H1 (cell line): ENCODE measurements at regions not wholly inside any gene's neighbourhood (a gene's known extent, or its start where the extent isn't known, plus 50 kb on each side); places are given as distances from the start of the nearest gene placed in this dataset.

Experiments
- ATF2 ChIP-seq: IDR thresholded peaks from 2 replicates; pipeline ENCODE4 v1.6.1; 2012; ENCODE audit warnings: low read length, inconsistent platforms
- CBX8 ChIP-seq: fragments of 300-800, 300-1000 bp; sonication (generic); IDR thresholded peaks from 2 replicates; pipeline ENCODE4 v1.7.1; 2016; ENCODE audit warnings: low read depth, low read length, borderline replicate concordance
- CTCF ChIP-seq, 3 experiments: IDR thresholded peaks; 1 replicate in 2 of 3; 2 replicates in 1 of 3; pipeline versions ENCODE4 v1.5.1 to v1.6.1; 2011; ENCODE audit warnings: low read length in 3 of 3, mild to moderate bottlenecking in 3 of 3, inconsistent platforms in 2 of 3, low read depth in 1 of 3, moderate library complexity in 1 of 3; ENCODE audit not compliant: insufficient read depth in 1 of 3; ENCODE audit errors: control extremely low read depth in 1 of 3
- EP300 ChIP-seq, 2 experiments: IDR thresholded peaks; 1 replicate in 1 of 2; 2 replicates in 1 of 2; pipeline ENCODE4 v1.6.1; 2011 to 2012; ENCODE audit warnings: low read depth in 2 of 2, low read length in 2 of 2, mild to moderate bottlenecking in 2 of 2, borderline replicate concordance in 1 of 2, inconsistent platforms in 1 of 2, moderate library complexity in 1 of 2
- GTF2F1 ChIP-seq: IDR thresholded peaks from 2 replicates; pipeline ENCODE4 v1.6.1; 2012; ENCODE audit warnings: low read depth, low read length, improper control_type of control experiment, borderline replicate concordance
- TAF7 ChIP-seq: optimal IDR thresholded peaks from 2 replicates; pipeline ENCODE3; 2011; ENCODE audit warnings: low read depth, mild to moderate bottlenecking, inconsistent platforms, low read length, moderate library complexity, borderline replicate concordance

- TF ChIP-seq CTCF (IDR thresholded peaks at IDR 0.05; ENCODE audit: control extremely low read depth in 1 of 3, insufficient read depth in 1 of 3, low read depth in 1 of 3, low read length in 3 of 3) (no peak), TAF7 (no peak), ATF2 (no peak), CBX8 (no peak), EP300 (IDR thresholded peaks at IDR 0.05; ENCODE audit: borderline replicate concordance in 1 of 2, low read depth in 2 of 2, low read length in 2 of 2) (no peak), GTF2F1 (no peak)
Observed at GRCh38 chr12:28057856-28058615, 85.5 kb upstream of the PTHLH start (continued).
